Stimulated activated naive B cell treated with anti-CD40 and anti-IgM and Interleukin-4, amounts not matched to agents 10 μg/mL and 1 μg/mL and 100 μg/mL, for 72 hours (primary cell): ENCODE measurements at regions not wholly inside any gene's neighbourhood (a gene's known extent, or its start where the extent isn't known, plus 50 kb on each side); places are given as distances from the start of the nearest gene placed in this dataset.
A peak's percentile ranks its signal among the peaks of the same experiment; 100 is the strongest.
"Not testable (repeated sequence)": the region's sequence is repeated elsewhere in the genome, so short reads cannot be mapped to it uniquely, and the experiment has no call there.

Experiments used
- ATAC-seq, 2 donors: fragments of 150-1000 bp; cut with Tn5 transposase; replicated peaks; 2 replicates each; pipeline ENCODE4 v1.10.0; 2021; ENCODE audit warnings: moderate library complexity in 1 of 2
- DNase-seq: peaks from one replicate; pipeline ENCODE4 v3.0.0; 2021
- H3K27ac Mint-ChIP-seq: one replicate; pipeline ENCODE4 v1.8.0; 2022; ENCODE audit warnings: mild to moderate bottlenecking, mixed read lengths
- H3K27me3 Mint-ChIP-seq, 2 donors: one replicate each; pipeline ENCODE4 v1.8.0; 2022; ENCODE audit warnings: mixed read lengths in 2 of 2
- H3K36me3 Mint-ChIP-seq, 2 donors: one replicate each; pipeline ENCODE4 v1.8.0; 2022; ENCODE audit warnings: mixed read lengths in 2 of 2, mild to moderate bottlenecking in 1 of 2
- H3K4me1 Mint-ChIP-seq, 2 donors: one replicate each; pipeline ENCODE4 v1.8.0; 2022; ENCODE audit warnings: mixed read lengths in 2 of 2, mild to moderate bottlenecking in 1 of 2
- H3K4me3 Mint-ChIP-seq, 2 donors: one replicate each; pipeline ENCODE4 v1.8.0; 2022; ENCODE audit warnings: mild to moderate bottlenecking in 2 of 2, mixed read lengths in 2 of 2, moderate library complexity in 1 of 2
- H3K9me3 Mint-ChIP-seq, 2 donors: one replicate each; pipeline ENCODE4 v1.8.0; 2022; ENCODE audit warnings: mixed read lengths in 2 of 2, mild to moderate bottlenecking in 1 of 2

GRCh38 chr3:98644168-98644567 is 50.8 kb upstream of the CPOX start:
- no peak for ATAC-seq
- DNase-seq = no peak
- Mint-ChIP-seq H3K36me3 (no peaks in the 10 kb centered on the region), H3K27ac (no peak overlapping the region), H3K27me3 (peaks cover 0 to 5% of the 10 kb centered on the region in 2 donors), H3K4me1 (no peaks in the 10 kb centered on the region), H3K9me3 (peaks cover 2 to 7% of the 10 kb centered on the region in 2 donors), H3K4me3 (no peak overlapping the region)

GRCh38 chr3:98645039-98645438 is 51.6 kb upstream of the CPOX start:
- H3K9me3 Mint-ChIP-seq = peaks cover 1 to 4% of the 10 kb centered on the region in 2 donors
- DNase-seq (no peak), ATAC-seq (no peak)
- no peak overlapping the region for H3K4me3 Mint-ChIP-seq
- no peaks in the 10 kb centered on the region for H3K36me3 Mint-ChIP-seq
- no peak overlapping the region for H3K27ac Mint-ChIP-seq
- H3K4me1 Mint-ChIP-seq = no peaks in the 10 kb centered on the region
- peaks cover 0 to 5% of the 10 kb centered on the region in 2 donors for H3K27me3 Mint-ChIP-seq

- no peak overlapping the region for H3K4me3 Mint-ChIP-seq
- ATAC-seq (no peak), DNase-seq (no peak)
- no peaks in the 10 kb centered on the region for H3K36me3 Mint-ChIP-seq
- H3K4me1 Mint-ChIP-seq = peaks cover 0 to 5% of the 10 kb centered on the region in 2 donors
- H3K27ac Mint-ChIP-seq = no peak overlapping the region
- H3K9me3 Mint-ChIP-seq = peaks cover 0 to 1% of the 10 kb centered on the region in 2 donors
- no peaks in the 10 kb centered on the region for H3K27me3 Mint-ChIP-seq
Observed at GRCh38 chr3:98646680-98647079, 53.3 kb upstream of the CPOX start.

- Mint-ChIP-seq H3K4me1 (peaks cover 0 to 5% of the 10 kb centered on the region in 2 donors), H3K36me3 (no peaks in the 10 kb centered on the region), H3K27ac (no peak overlapping the region), H3K9me3 (peaks cover 0 to 1% of the 10 kb centered on the region in 2 donors), H3K4me3 (no peak overlapping the region), H3K27me3 (no peaks in the 10 kb centered on the region)
- DNase-seq = no peak
- ATAC-seq = no peak
Observed at GRCh38 chr3:98647197-98647596, 53.8 kb upstream of the CPOX start.

GRCh38 chr3:98650971-98651779 is 57.8 kb upstream of the CPOX start:
- H3K4me1 Mint-ChIP-seq = peaks cover 0 to 5% of the 10 kb centered on the region in 2 donors
- no peaks in the 10 kb centered on the region for H3K36me3 Mint-ChIP-seq
- ATAC-seq (no peak), DNase-seq (no peak)
- H3K27me3 Mint-ChIP-seq = no peaks in the 10 kb centered on the region
- no peak overlapping the region for H3K27ac Mint-ChIP-seq
- H3K4me3 Mint-ChIP-seq = no peak overlapping the region
- H3K9me3 Mint-ChIP-seq = no peaks in the 10 kb centered on the region

- Mint-ChIP-seq H3K9me3 (no peaks in the 10 kb centered on the region), H3K27me3 (no peaks in the 10 kb centered on the region), H3K4me3 (no peak overlapping the region), H3K27ac (no peak overlapping the region), H3K36me3 (no peaks in the 10 kb centered on the region), H3K4me1 (peaks cover 0 to 5% of the 10 kb centered on the region in 2 donors)
- no peak for DNase-seq
- no peak for ATAC-seq
Observed at GRCh38 chr3:98651780-98652077, 58.3 kb upstream of the CPOX start.

GRCh38 chr3:98655666-98656065 is 62.3 kb upstream of the CPOX start:
- H3K4me3 Mint-ChIP-seq = no peak overlapping the region
- DNase-seq (no peak), ATAC-seq (no peak)
- H3K36me3 Mint-ChIP-seq = no peaks in the 10 kb centered on the region
- peaks cover 16 to 22% of the 10 kb centered on the region in 2 donors for H3K27me3 Mint-ChIP-seq
- peaks cover 2 to 10% of the 10 kb centered on the region in 2 donors for H3K4me1 Mint-ChIP-seq
- no peaks in the 10 kb centered on the region for H3K9me3 Mint-ChIP-seq
- no peak overlapping the region for H3K27ac Mint-ChIP-seq

GRCh38 chr3:98657457-98657856 is 64.0 kb upstream of the CPOX start:
- Mint-ChIP-seq H3K9me3 (no peaks in the 10 kb centered on the region), H3K4me3 (peak overlapping the region in 1 of 2 donors; percentile 16), H3K27me3 (peaks cover 16 to 22% of the 10 kb centered on the region in 2 donors), H3K27ac (no peak overlapping the region), H3K4me1 (peaks cover 2 to 6% of the 10 kb centered on the region in 2 donors), H3K36me3 (no peaks in the 10 kb centered on the region)
- DNase-seq (no peak), ATAC-seq (peak; percentile 70 to 75)

- Mint-ChIP-seq H3K4me3 (no peak overlapping the region), H3K27me3 (peaks cover 13 to 23% of the 10 kb centered on the region in 2 donors), H3K9me3 (no peaks in the 10 kb centered on the region), H3K27ac (no peak overlapping the region), H3K4me1 (peaks cover 0 to 1% of the 10 kb centered on the region in 2 donors), H3K36me3 (no peaks in the 10 kb centered on the region)
- ATAC-seq (no peak), DNase-seq (no peak)
Observed at GRCh38 chr3:98662699-98663098, 69.3 kb upstream of the CPOX start.

- Mint-ChIP-seq H3K27ac (no peak overlapping the region), H3K27me3 (no peaks in the 10 kb centered on the region), H3K4me1 (no peaks in the 10 kb centered on the region), H3K36me3 (no peaks in the 10 kb centered on the region), H3K9me3 (no peaks in the 10 kb centered on the region), H3K4me3 (no peak overlapping the region)
- ATAC-seq = no peak
- DNase-seq = no peak
Observed at GRCh38 chr3:98670020-98670419, 76.6 kb upstream of the CPOX start.

- Mint-ChIP-seq H3K4me3 (no peak overlapping the region), H3K4me1 (no peaks in the 10 kb centered on the region), H3K27ac (no peak overlapping the region), H3K27me3 (no peaks in the 10 kb centered on the region), H3K36me3 (no peaks in the 10 kb centered on the region), H3K9me3 (peaks cover 0 to 3% of the 10 kb centered on the region in 2 donors)
- ATAC-seq (no peak), DNase-seq (no peak)
Observed at GRCh38 chr3:98679986-98680385, 83.2 kb upstream of the ST3GAL6 start.

- H3K27ac Mint-ChIP-seq = no peak overlapping the region
- no peaks in the 10 kb centered on the region for H3K4me1 Mint-ChIP-seq
- H3K27me3 Mint-ChIP-seq = no peaks in the 10 kb centered on the region
- H3K36me3 Mint-ChIP-seq = no peaks in the 10 kb centered on the region
- H3K4me3 Mint-ChIP-seq = no peak overlapping the region
- no peak for ATAC-seq
- DNase-seq = no peak
- peaks cover 0 to 3% of the 10 kb centered on the region in 2 donors for H3K9me3 Mint-ChIP-seq
Observed at GRCh38 chr3:98680723-98681122, 82.4 kb upstream of the ST3GAL6 start.

- Mint-ChIP-seq H3K4me3 (no peak overlapping the region), H3K4me1 (no peaks in the 10 kb centered on the region), H3K36me3 (no peaks in the 10 kb centered on the region), H3K27ac (no peak overlapping the region), H3K9me3 (peaks cover 0 to 3% of the 10 kb centered on the region in 2 donors), H3K27me3 (no peaks in the 10 kb centered on the region)
- ATAC-seq = no peak
- DNase-seq = no peak
Observed at GRCh38 chr3:98681486-98681885, 81.7 kb upstream of the ST3GAL6 start.

GRCh38 chr3:98682391-98682790 is 80.7 kb upstream of the ST3GAL6 start:
- DNase-seq, H3K36me3 Mint-ChIP-seq, ATAC-seq, H3K4me1 Mint-ChIP-seq, H3K27ac Mint-ChIP-seq, H3K4me3 Mint-ChIP-seq, H3K9me3 Mint-ChIP-seq, H3K27me3 Mint-ChIP-seq: not testable (repeated sequence)

GRCh38 chr3:98688363-98688762 is 74.8 kb upstream of the ST3GAL6 start:
- DNase-seq (no peak), ATAC-seq (no peak)
- H3K4me3 Mint-ChIP-seq = no peak overlapping the region

More at GRCh38 chr3:98688363-98688762, 74.8 kb upstream of the ST3GAL6 start:
- H3K36me3 Mint-ChIP-seq = no peaks in the 10 kb centered on the region
- H3K27ac Mint-ChIP-seq = no peak overlapping the region
- no peaks in the 10 kb centered on the region for H3K27me3 Mint-ChIP-seq
- H3K9me3 Mint-ChIP-seq = no peaks in the 10 kb centered on the region
- H3K4me1 Mint-ChIP-seq = no peaks in the 10 kb centered on the region
